ENCODE measurements at regions not wholly inside any gene's neighbourhood (a gene's known extent, or its start where the extent isn't known, plus 50 kb on each side); places are given as distances from the start of the nearest gene placed in this dataset.

- Histone ChIP-seq H3K4me3 (ENCODE audit: low read depth, low read length) (no peak overlapping the region), H3K36me3 (ENCODE audit: control insufficient read depth in 2 of 2, insufficient read depth in 1 of 2, low read length in 2 of 2) (peaks cover 76 to 94% of the 10 kb centered on the region in 2 experiments), H3K9me3 (ENCODE audit: control insufficient read depth, insufficient read depth, low read depth, low read length) (no peaks in the 10 kb centered on the region), H3K4me1 (ENCODE audit: control insufficient read depth, insufficient read depth, low read length) (no peaks in the 10 kb centered on the region), H3K27ac (ENCODE audit: extremely low read depth, low read depth, low read length) (0 out of 2 replicates have a peak overlapping the region, but pooled peaks have one; percentile 24)
- ChIA-PET POLR2A (no interaction called here), CTCF (interaction anchor here (0.7 kb wide), 1 partner anchor 396 kb away, joined by 3 read pairs; no protein-coding TSS in a partner anchor)
- TF ChIP-seq ZNF2 (tag by site-specific recombination; IDR thresholded peaks at IDR 0.05) (no peak), ZNF37A (tag by site-specific recombination; IDR thresholded peaks at IDR 0.05) (no peak), SCRT2 (tag by site-specific recombination; IDR thresholded peaks at IDR 0.05) (peak; percentile 90), HOXA7 (CRISPR knock-in tag; IDR thresholded peaks at IDR 0.05; ENCODE audit: borderline replicate concordance) (no peak), SCRT1 (tag by site-specific recombination; IDR thresholded peaks at IDR 0.05; ENCODE audit: borderline replicate concordance) (peak; percentile 88)
Observed at GRCh38 chr17:45631941-45632340, 141.4 kb upstream of the PLEKHM1 start.

- TF ChIP-seq, protein P1, sequence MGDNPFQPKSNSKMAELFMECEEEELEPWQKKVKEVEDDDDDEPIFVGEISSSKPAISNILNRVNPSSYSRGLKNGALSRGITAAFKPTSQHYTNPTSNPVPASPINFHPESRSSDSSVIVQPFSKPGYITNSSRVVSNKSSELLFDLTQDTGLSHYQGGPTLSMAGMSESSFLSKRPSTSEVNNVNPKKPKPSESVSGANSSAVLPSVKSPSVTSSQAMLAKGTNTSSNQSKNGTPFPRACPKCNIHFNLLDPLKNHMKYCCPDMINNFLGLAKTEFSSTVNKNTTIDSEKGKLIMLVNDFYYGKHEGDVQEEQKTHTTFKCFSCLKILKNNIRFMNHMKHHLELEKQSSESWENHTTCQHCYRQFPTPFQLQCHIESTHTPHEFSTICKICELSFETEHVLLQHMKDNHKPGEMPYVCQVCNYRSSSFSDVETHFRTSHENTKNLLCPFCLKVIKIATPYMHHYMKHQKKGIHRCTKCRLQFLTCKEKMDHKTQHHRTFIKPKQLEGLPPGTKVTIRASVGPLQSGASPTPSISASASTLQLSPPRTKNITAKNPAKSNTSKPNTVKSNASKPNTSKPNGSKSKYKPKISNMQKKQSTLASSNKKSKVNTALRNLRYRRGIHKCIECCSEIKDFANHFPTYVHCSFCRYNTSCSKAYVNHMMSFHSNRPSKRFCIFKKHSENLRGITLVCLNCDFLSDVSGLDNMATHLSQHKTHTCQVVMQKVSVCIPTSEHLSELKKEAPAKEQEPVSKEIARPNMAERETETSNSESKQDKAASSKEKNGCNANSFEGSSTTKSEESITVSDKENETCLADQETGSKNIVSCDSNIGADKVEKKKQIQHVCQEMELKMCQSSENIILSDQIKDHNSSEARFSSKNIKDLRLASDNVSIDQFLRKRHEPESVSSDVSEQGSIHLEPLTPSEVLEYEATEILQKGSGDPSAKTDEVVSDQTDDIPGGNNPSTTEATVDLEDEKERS (tag by site-specific recombination; IDR thresholded peaks at IDR 0.05) = no peak
- TF ChIP-seq ZNF112 (tag by site-specific recombination; IDR thresholded peaks at IDR 0.05) (no peak), ZNF530 (tag by site-specific recombination; IDR thresholded peaks at IDR 0.05; ENCODE audit: low read depth) (no peak), ZNF677 (tag by site-specific recombination; IDR thresholded peaks at IDR 0.05) (no peak), ZNF155 (tag by site-specific recombination; IDR thresholded peaks at IDR 0.05) (no peak), ZNF202 (tag by site-specific recombination; IDR thresholded peaks at IDR 0.05; ENCODE audit: borderline replicate concordance) (no peak), ZNF692 (tag by site-specific recombination; IDR thresholded peaks at IDR 0.05) (no peak), HIC1 (tag by site-specific recombination; IDR thresholded peaks at IDR 0.05) (no peak), ZNF138 (tag by site-specific recombination; IDR thresholded peaks at IDR 0.05; ENCODE audit: borderline replicate concordance) (no peak), ZBTB26 (tag by site-specific recombination; optimal IDR thresholded peaks at IDR 0.05) (no peak), SP3 (tag by site-specific recombination; IDR thresholded peaks at IDR 0.05) (no peak), ZXDB (tag by site-specific recombination; IDR thresholded peaks at IDR 0.05) (no peak), ZNF768 (tag by site-specific recombination; IDR thresholded peaks at IDR 0.05) (no peak), ZNF558 (tag by site-specific recombination; IDR thresholded peaks at IDR 0.05) (no peak), ZNF24 (tag by site-specific recombination; IDR thresholded peaks at IDR 0.05) (no peak)
- TF ChIP-seq, protein P2, sequence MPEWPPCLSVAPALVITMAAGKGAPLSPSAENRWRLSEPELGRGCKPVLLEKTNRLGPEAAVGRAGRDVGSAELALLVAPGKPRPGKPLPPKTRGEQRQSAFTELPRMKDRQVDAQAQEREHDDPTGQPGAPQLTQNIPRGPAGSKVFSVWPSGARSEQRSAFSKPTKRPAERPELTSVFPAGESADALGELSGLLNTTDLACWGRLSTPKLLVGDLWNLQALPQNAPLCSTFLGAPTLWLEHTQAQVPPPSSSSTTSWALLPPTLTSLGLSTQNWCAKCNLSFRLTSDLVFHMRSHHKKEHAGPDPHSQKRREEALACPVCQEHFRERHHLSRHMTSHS (tag by site-specific recombination; IDR thresholded peaks at IDR 0.05) = no peak
- peaks cover 27 to 42% of the 10 kb centered on the region in 2 experiments for H3K36me3 ChIP-seq (ENCODE audit: control insufficient read depth in 2 of 2, insufficient read depth in 1 of 2, low read length in 2 of 2)
- H3K9me3 ChIP-seq (ENCODE audit: control insufficient read depth, insufficient read depth, low read depth, low read length) = no peaks in the 10 kb centered on the region
- no peaks in the 10 kb centered on the region for H3K4me1 ChIP-seq (ENCODE audit: control insufficient read depth, insufficient read depth, low read length)
- H3K27ac ChIP-seq (ENCODE audit: extremely low read depth, low read depth, low read length) = no peak overlapping the region
- H3K4me3 ChIP-seq (ENCODE audit: low read depth, low read length) = no peak overlapping the region
- CTCF ChIA-PET = interaction anchor here (1.1 to 4.7 kb wide), 12 partner anchors 9 to 213 kb away, joined by 4 to 99 read pairs (median 10); partner anchors contain the start of gene CRHR1
- POLR2A ChIA-PET = interaction anchor here (1.5 kb wide), 1 partner anchor 192 kb away, joined by 8 read pairs; no protein-coding TSS in a partner anchor
Observed at GRCh38 chr17:45639297-45639849, 144.7 kb upstream of the CRHR1 start.

Data from HEK293 (cell line).